Neutrophil (primary cell): ENCODE measurements at regions not wholly inside any gene's neighbourhood (a gene's known extent, or its start where the extent isn't known, plus 50 kb on each side); places are given as distances from the start of the nearest gene placed in this dataset.

Experiments
- H3K27ac ChIP-seq: fragments of 200-600 bp; sonication (generic); 2 replicates; pipeline ENCODE4 v1.5.1; 2016; ENCODE audit warnings: mild to moderate bottlenecking, moderate library complexity
- H3K27me3 ChIP-seq: fragments of 200-600 bp; sonication (generic); 2 replicates; pipeline ENCODE4 v1.6.0; 2016; ENCODE audit warnings: mild to moderate bottlenecking
- H3K36me3 ChIP-seq: fragments of 200-600 bp; sonication (generic); 2 replicates; pipeline ENCODE4 v1.5.1; 2017
- H3K4me1 ChIP-seq, 2 experiments: fragments of 200-600 bp in 1 of 2; sonication (generic) in 1 of 2; 1 replicate in 1 of 2; 2 replicates in 1 of 2; pipeline versions ENCODE4 v1.5.1 to v1.6.1; 2013 to 2016; ENCODE audit warnings: low read depth in 1 of 2, low read length in 1 of 2, mild to moderate bottlenecking in 1 of 2, moderate library complexity in 1 of 2; ENCODE audit not compliant: control insufficient read depth in 1 of 2, insufficient read depth in 1 of 2
- H3K4me3 ChIP-seq, 2 experiments: fragments of 200-600 bp in 1 of 2; sonication (generic) in 1 of 2; 1 replicate in 1 of 2; 2 replicates in 1 of 2; pipeline ENCODE4 v1.5.1; 2013 to 2016; ENCODE audit warnings: low read depth in 1 of 2, low read length in 1 of 2, mild to moderate bottlenecking in 1 of 2, moderate library complexity in 1 of 2
- H3K9me3 ChIP-seq: fragments of 200-600 bp; sonication (generic); 2 replicates; pipeline ENCODE4 v1.5.1; 2016
- CTCF ChIP-seq: fragments of 200-600 bp; sonication (generic); IDR thresholded peaks from 2 replicates; pipeline ENCODE4 v1.5.1; 2016; ENCODE audit warnings: antibody characterized with exemption

GRCh38 chr2:34337735-34338134 lies 738.6 kb upstream of the FAM98A start:
- H3K4me3 ChIP-seq, result no peak overlapping the region
- no peak for TF ChIP-seq CTCF
- H3K27me3 ChIP-seq, result no peaks in the 10 kb centered on the region
- H3K27ac ChIP-seq, result no peak overlapping the region
- no peaks in the 10 kb centered on the region for H3K9me3 ChIP-seq
- no peaks in the 10 kb centered on the region for H3K4me1 ChIP-seq
- H3K36me3 ChIP-seq, result no peaks in the 10 kb centered on the region

GRCh38 chr2:34332813-34333212 lies 733.7 kb upstream of the FAM98A start:
- no peak overlapping the region for H3K27ac ChIP-seq
- H3K9me3 ChIP-seq, result no peaks in the 10 kb centered on the region
- H3K27me3 ChIP-seq, result no peaks in the 10 kb centered on the region
- no peaks in the 10 kb centered on the region for H3K36me3 ChIP-seq
- no peak for TF ChIP-seq CTCF
- no peaks in the 10 kb centered on the region for H3K4me1 ChIP-seq
- no peak overlapping the region for H3K4me3 ChIP-seq

- Histone ChIP-seq H3K36me3 (no peaks in the 10 kb centered on the region), H3K4me1 (no peaks in the 10 kb centered on the region), H3K9me3 (no peaks in the 10 kb centered on the region), H3K27ac (no peak overlapping the region), H3K4me3 (no peak overlapping the region), H3K27me3 (no peaks in the 10 kb centered on the region)
- TF ChIP-seq CTCF, result no peak
Measured at GRCh38 chr2:34320056-34320455, 721.0 kb upstream of the FAM98A start.

- no peaks in the 10 kb centered on the region for H3K9me3 ChIP-seq
- no peaks in the 10 kb centered on the region for H3K36me3 ChIP-seq
- H3K27ac ChIP-seq, result no peak overlapping the region
- H3K4me1 ChIP-seq, result no peaks in the 10 kb centered on the region
- no peak overlapping the region for H3K4me3 ChIP-seq
- no peak for TF ChIP-seq CTCF
- H3K27me3 ChIP-seq, result no peaks in the 10 kb centered on the region
Measured at GRCh38 chr2:34317797-34318196, 718.7 kb upstream of the FAM98A start.

- H3K36me3 ChIP-seq, result no peaks in the 10 kb centered on the region
- no peaks in the 10 kb centered on the region for H3K9me3 ChIP-seq
- H3K4me1 ChIP-seq, result no peaks in the 10 kb centered on the region
- H3K27me3 ChIP-seq, result no peaks in the 10 kb centered on the region
- TF ChIP-seq CTCF, result no peak
- H3K4me3 ChIP-seq, result no peak overlapping the region
- no peak overlapping the region for H3K27ac ChIP-seq
Measured at GRCh38 chr2:34316788-34317187, 717.7 kb upstream of the FAM98A start.

- Histone ChIP-seq H3K27me3 (no peaks in the 10 kb centered on the region), H3K27ac (no peak overlapping the region), H3K36me3 (no peaks in the 10 kb centered on the region), H3K9me3 (no peaks in the 10 kb centered on the region), H3K4me1 (no peaks in the 10 kb centered on the region), H3K4me3 (no peak overlapping the region)
- TF ChIP-seq CTCF, result no peak
Measured at GRCh38 chr2:34311816-34312215, 712.7 kb upstream of the FAM98A start.
